A673 (cell line): ENCODE measurements at regions not wholly inside any gene's neighbourhood (a gene's known extent, or its start where the extent isn't known, plus 50 kb on each side); places are given as distances from the start of the nearest gene placed in this dataset.
"Not testable (repeated sequence)": the region's sequence is repeated elsewhere in the genome, so short reads cannot be mapped to it uniquely, and the experiment has no call there.

Experiments
- BruUV-seq: library from RNA; stranded (reverse); fragments of 400-500 nt; replicated peaks from 2 replicates; lab custom pipeline; 2021; lab: Mats Ljungman, UMichigan
- CTCF ChIA-PET: fragments of 300-600 bp; sonication (Branson Sonifier 250); formaldehyde crosslinking; loops from one replicate; lab custom pipeline; 2022; ENCODE audit warnings: antibody characterized with exemption; lab: Charles Lee
- POLR2A ChIA-PET: fragments of 300-600 bp; sonication (Branson Sonifier 250); formaldehyde crosslinking; loops from one replicate; lab custom pipeline; 2022; ENCODE audit warnings: antibody characterized with exemption; ENCODE audit not compliant: low non-redundant PET; lab: Charles Lee
- DNase-seq: peaks from one replicate; pipeline ENCODE4 v3.0.0-alpha.2; 2015; ENCODE audit warnings: low spot score
- H3K27ac ChIP-seq: fragments of 200-600 bp; sonication (generic); 2 replicates; pipeline ENCODE4 v1.5.1; 2016; ENCODE audit warnings: mixed run types, low read depth, mild to moderate bottlenecking, mixed read lengths, antibody characterized with exemption, low read length; ENCODE audit not compliant: poor library complexity, severe bottlenecking
- H3K27me3 ChIP-seq: fragments of 200-600 bp; sonication (generic); replicated peaks from 2 replicates; pipeline ENCODE4 v1.6.1; 2017; ENCODE audit warnings: mixed run types, low read depth, mild to moderate bottlenecking, mixed read lengths, antibody characterized with exemption, low read length; ENCODE audit not compliant: insufficient read depth, poor library complexity
- H3K36me3 ChIP-seq: fragments of 200-600 bp; sonication (generic); 2 replicates; pipeline ENCODE4 v1.6.1; 2016; ENCODE audit warnings: mixed run types, mild to moderate bottlenecking, mixed read lengths, antibody characterized with exemption, low read length; ENCODE audit not compliant: insufficient read depth, poor library complexity, severe bottlenecking
- H3K4me1 ChIP-seq: fragments of 200-600 bp; sonication (generic); 2 replicates; pipeline ENCODE4 v1.6.1; 2017; ENCODE audit warnings: mixed run types, mild to moderate bottlenecking, mixed read lengths, antibody characterized with exemption, low read length; ENCODE audit not compliant: insufficient read depth, poor library complexity, severe bottlenecking
- H3K4me3 ChIP-seq: fragments of 200-600 bp; sonication (generic); 2 replicates; pipeline ENCODE4 v1.5.1; 2016; ENCODE audit warnings: low read depth, mixed run types, mild to moderate bottlenecking, mixed read lengths, low read length; ENCODE audit not compliant: poor library complexity, severe bottlenecking
- H3K9me3 ChIP-seq: fragments of 200-600 bp; sonication (generic); 2 replicates; pipeline ENCODE4 v1.6.1; 2016; ENCODE audit warnings: mixed run types, low read depth, mild to moderate bottlenecking, mixed read lengths, antibody characterized with exemption, low read length; ENCODE audit not compliant: poor library complexity, severe bottlenecking
- EZH2 ChIP-seq: fragments of 200-600 bp; sonication (generic); IDR thresholded peaks from 2 replicates; pipeline ENCODE4 v1.6.1; 2017; ENCODE audit warnings: borderline replicate concordance, low read depth, mild to moderate bottlenecking, mixed read lengths, antibody characterized with exemption, low read length; ENCODE audit not compliant: poor library complexity, severe bottlenecking
- intact Hi-C: fragments of 100-400 bp; cut with micrococcal nuclease; formaldehyde crosslinking; loops from one replicate; pipeline ENCODE4 v1.10.0; 2022; ENCODE audit not compliant: unreplicated experiment
- TF ChIP-seq, protein P1 (sequence below): fragments of 300-800, 200-600 bp; sonication (generic); conservative IDR thresholded peaks from 2 replicates; pipeline ENCODE4 v1.5.1; 2017; ENCODE audit warnings: low read depth, mild to moderate bottlenecking, antibody characterized with exemption, low read length, moderate library complexity, mixed read lengths

DNA sequence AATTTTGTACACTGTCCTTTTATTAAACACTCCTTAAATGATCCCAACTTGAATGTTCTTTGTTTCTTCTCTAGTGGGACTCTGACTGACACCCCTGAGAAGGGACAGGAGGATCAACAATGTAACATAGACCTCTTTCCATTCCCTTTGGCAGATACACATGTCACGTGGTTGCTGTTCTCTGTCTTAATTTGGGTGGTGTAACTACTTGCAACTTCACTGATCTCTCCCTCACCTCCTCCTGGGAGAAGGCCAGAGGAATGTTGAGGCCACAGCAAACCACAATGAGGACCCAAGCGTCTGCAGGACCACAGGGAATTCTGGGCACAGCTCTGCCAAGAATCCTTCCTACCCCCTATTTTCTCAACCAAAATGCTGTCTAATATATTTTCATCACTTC, 205.6 kb downstream of the RTP5 start:
- no peak overlapping the region for H3K27ac ChIP-seq
- no TSS peak for BruUV-seq
- TF ChIP-seq, protein P1, sequence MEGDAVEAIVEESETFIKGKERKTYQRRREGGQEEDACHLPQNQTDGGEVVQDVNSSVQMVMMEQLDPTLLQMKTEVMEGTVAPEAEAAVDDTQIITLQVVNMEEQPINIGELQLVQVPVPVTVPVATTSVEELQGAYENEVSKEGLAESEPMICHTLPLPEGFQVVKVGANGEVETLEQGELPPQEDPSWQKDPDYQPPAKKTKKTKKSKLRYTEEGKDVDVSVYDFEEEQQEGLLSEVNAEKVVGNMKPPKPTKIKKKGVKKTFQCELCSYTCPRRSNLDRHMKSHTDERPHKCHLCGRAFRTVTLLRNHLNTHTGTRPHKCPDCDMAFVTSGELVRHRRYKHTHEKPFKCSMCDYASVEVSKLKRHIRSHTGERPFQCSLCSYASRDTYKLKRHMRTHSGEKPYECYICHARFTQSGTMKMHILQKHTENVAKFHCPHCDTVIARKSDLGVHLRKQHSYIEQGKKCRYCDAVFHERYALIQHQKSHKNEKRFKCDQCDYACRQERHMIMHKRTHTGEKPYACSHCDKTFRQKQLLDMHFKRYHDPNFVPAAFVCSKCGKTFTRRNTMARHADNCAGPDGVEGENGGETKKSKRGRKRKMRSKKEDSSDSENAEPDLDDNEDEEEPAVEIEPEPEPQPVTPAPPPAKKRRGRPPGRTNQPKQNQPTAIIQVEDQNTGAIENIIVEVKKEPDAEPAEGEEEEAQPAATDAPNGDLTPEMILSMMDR = no peak
- TF ChIP-seq EZH2 = no peak
- H3K4me1 ChIP-seq = peaks cover 6% of the 10 kb centered on the region
- H3K9me3 ChIP-seq = no peaks in the 10 kb centered on the region
- intact Hi-C loops = no loop called here
- H3K36me3 ChIP-seq = no peaks in the 10 kb centered on the region
- CTCF ChIA-PET = no interaction called here
- POLR2A ChIA-PET = no interaction called here
- no peak for DNase-seq
- no peaks in the 10 kb centered on the region for H3K27me3 ChIP-seq
- H3K4me3 ChIP-seq = no peak overlapping the region

DNA sequence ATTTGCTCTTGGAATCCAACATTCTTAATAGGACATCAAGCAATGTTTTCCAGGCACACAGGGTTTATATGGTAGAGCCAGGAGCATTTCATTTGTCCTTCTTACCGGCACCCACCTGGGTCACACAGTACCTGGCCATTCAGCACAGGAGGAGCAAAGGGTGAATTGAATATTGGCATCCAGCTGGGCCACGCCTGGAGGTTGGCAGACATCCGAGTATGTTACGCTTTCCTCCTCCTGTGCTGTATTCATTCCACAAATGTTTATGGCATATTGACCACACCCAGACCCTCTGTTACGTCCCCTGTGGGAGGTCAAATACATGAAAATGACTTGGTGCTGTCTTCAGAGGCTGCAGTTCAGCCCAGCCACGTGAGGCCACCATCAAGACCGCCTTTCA, 206.2 kb downstream of the RTP5 start:
- TF ChIP-seq, protein P1 = no peak
- TF ChIP-seq EZH2 = no peak
- Histone ChIP-seq H3K4me1 (peaks cover under 1% of the 10 kb centered on the region), H3K36me3 (no peaks in the 10 kb centered on the region), H3K9me3 (no peaks in the 10 kb centered on the region), H3K27me3 (no peaks in the 10 kb centered on the region), H3K27ac (no peak overlapping the region), H3K4me3 (no peak overlapping the region)
- DNase-seq = no peak
- intact Hi-C loops = no loop called here
- ChIA-PET CTCF (no interaction called here), POLR2A (no interaction called here)
- BruUV-seq = no TSS peak

DNA sequence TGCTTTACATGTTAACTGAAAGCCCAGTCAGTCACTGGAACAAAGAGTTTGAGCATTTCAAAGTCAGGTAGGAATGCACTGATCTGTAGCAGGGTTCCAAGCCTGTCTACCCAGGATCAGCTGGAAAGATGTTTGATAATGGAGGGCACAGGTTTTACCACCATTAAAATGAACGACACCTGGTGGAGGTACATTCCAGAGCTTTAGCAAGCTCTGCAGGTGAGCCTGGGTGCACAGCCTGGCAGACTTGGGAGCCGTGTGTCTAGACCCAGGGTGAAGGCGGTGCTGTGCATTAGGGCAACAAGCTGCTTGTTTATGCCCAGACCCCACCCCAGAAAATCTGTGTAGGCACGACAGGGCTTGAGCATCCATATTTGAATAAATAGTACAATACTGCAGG, 206.7 kb downstream of the RTP5 start:
- H3K36me3 ChIP-seq, H3K4me3 ChIP-seq, POLR2A ChIA-PET, H3K27ac ChIP-seq, intact Hi-C loops, H3K9me3 ChIP-seq, H3K27me3 ChIP-seq, DNase-seq, CTCF ChIA-PET, H3K4me1 ChIP-seq, BruUV-seq: not testable (repeated sequence)

DNA sequence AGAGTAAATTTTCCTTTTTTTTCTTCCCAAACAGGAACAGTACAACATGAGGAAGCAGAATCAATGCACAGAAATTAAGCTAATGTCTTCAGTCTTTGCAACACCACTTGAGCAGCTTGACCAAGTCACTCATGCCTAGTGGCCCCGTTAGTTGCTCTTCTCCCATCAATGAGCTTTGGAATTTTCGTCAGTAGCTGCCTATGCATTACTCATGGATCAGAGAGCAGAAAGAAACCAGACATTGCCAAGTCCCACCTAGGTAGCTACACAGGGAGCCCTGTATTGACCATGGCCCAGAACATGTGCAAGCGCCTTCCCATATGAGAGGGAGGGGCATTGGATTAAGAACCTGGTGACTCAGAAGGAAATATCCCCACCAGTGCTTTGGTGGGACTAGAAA, 208.9 kb downstream of the RTP5 start:
- H3K27me3 ChIP-seq, H3K27ac ChIP-seq, H3K4me1 ChIP-seq, H3K4me3 ChIP-seq, H3K36me3 ChIP-seq, DNase-seq, H3K9me3 ChIP-seq, POLR2A ChIA-PET, BruUV-seq, intact Hi-C loops: not testable (repeated sequence)
- CTCF ChIA-PET = interaction anchor here (0.6 kb wide), 1 partner anchor 55 kb away, joined by 5 read pairs; no protein-coding TSS in a partner anchor

DNA sequence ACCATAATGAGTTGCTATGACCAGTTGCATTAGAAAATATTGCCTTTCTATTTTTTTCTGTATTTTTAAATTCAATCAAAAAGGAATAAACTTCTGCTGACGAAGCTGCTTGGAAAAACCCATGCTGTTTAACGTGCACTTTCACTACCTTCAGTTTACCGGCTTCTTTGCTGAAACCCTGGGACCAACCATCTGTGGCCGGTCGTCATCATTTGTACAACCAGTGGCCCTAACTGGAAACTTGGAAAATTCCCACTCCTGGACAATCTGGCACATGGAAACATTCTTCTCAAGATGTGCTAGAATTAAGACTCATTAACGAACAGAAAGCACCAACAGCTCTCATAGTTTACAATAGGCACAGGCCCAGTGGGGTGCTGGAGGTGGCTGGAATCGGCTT, 210.3 kb downstream of the RTP5 start:
- DNase-seq, H3K27ac ChIP-seq, H3K9me3 ChIP-seq, BruUV-seq, H3K4me3 ChIP-seq, H3K36me3 ChIP-seq, CTCF ChIA-PET, intact Hi-C loops, H3K27me3 ChIP-seq, H3K4me1 ChIP-seq, POLR2A ChIA-PET: not testable (repeated sequence)

DNA sequence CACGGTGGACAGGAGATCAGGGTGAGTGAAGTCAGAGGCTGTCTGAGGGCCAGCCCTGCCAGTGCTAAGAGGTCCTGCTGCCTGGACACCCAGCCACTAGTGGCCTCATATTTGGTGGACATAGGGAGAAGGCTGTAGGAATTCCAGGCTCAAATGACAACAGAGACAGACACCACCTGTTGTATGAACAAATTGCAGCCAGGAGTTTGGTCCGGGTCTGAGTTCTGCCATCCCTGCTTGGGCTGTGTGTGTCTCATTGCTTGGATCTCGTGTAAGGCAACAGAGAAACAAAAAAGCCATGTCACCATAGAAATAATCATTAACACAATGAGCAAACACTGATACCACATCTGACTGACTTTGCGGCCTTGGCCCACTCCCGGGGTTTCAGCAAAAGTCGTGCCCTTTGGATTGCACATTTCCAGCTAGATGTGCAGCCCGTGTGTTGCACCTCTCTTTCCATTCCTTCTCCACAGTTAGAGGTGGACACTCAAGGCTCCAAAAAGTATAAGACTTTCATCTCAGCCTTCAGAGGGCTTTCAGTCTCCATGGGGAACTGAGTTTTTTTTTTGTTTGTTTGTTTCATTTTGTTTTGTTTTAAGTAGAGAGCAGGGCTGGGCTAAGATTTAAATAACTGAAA, 211.2 kb downstream of the RTP5 start:
- H3K36me3 ChIP-seq, H3K9me3 ChIP-seq, BruUV-seq, H3K27ac ChIP-seq, H3K4me1 ChIP-seq, POLR2A ChIA-PET, CTCF ChIA-PET, DNase-seq, intact Hi-C loops, H3K27me3 ChIP-seq, H3K4me3 ChIP-seq: not testable (repeated sequence)
